ENCODE measurements at regions not wholly inside any gene's neighbourhood (a gene's known extent, or its start where the extent isn't known, plus 50 kb on each side); places are given as distances from the start of the nearest gene placed in this dataset.

DNA sequence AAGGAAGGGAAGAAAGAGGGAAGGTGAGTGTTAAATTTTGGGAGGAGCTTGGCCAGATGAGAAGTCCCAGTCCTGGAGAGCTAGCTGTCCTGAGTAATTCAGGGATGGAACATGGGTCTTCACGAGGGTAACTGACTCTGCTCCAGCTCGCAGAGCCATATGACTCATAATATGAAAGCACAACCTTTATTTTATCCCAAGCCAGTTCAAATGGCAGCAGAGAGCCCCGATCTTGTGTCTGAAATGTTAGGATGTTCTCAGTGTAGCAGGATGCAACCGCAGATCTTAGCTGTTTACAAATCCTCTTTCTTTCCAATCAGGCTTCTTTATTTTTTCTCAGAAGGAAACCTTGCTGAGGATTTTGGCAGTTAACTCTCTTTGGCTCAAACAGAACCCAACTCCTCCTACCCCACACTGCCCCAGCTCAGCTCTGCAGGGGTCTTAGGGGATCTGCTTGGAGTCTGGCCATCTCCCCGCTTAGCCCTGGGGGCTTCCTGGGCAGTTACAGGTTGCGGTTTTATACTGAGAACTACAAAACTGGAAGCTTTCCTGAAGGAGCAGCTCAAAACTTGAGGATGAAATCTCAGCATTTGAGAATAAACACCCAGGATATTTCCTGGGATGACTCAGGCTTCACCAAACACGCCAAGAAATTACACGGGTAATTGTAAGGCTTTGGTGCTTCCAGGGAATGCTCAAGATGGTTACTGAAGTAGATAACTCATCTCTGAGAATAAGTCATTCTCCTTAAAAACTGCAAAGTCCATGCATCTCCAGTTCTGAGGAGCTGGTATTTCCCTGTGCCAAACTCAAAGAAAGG, 92.5 kb downstream of the VCPKMT start:
- TF ChIP-seq EZH2 (IDR thresholded peaks at IDR 0.05; ENCODE audit: insufficient read depth, poor library complexity, severe bottlenecking) (no peak), EZH2phosphoT487 (IDR thresholded peaks at IDR 0.05; ENCODE audit: insufficient read depth, low read depth) (no peak)
